H7 (cell line): ENCODE measurements at regions not wholly inside any gene's neighbourhood (a gene's known extent, or its start where the extent isn't known, plus 50 kb on each side); places are given as distances from the start of the nearest gene placed in this dataset.

Experiments used
- DNase-seq: peaks from one replicate; pipeline ENCODE4 v3.0.0; 2012
- H3K27me3 ChIP-seq: 2 replicates; pipeline ENCODE4 v1.6.0; 2011; ENCODE audit warnings: mild to moderate bottlenecking, low read length; ENCODE audit not compliant: control insufficient read depth, insufficient read depth
- H3K36me3 ChIP-seq: replicated peaks from 2 replicates; pipeline ENCODE4 v1.5.1; 2011; ENCODE audit warnings: low read length; ENCODE audit not compliant: control insufficient read depth, insufficient read depth
- H3K4me3 ChIP-seq: 2 replicates; pipeline ENCODE4 v1.5.1; 2011; ENCODE audit warnings: low read depth, mild to moderate bottlenecking, control low read depth, low read length, moderate library complexity; ENCODE audit not compliant: insufficient read depth

DNA sequence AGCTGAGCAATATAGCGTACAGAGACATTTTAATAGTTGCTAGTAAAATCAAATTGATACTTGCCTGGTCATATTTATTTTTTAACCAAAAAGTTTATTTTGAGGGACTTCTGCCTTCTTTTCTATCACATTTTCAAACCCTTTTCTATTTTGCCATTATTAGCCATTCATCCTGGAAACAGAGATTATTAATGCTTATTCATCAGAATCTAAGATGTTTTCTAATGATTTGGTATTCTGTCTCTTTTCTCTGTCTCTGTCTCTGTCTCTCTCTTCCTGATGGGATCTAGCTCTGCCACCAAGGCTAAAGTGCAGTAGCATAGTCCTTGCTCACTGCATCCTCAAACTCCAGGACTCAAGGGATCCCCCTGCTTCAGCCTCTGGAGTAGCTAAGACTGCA, 871.3 kb upstream of the CDH8 start:
- DNase-seq = no peak
- Histone ChIP-seq H3K27me3 (no peaks in the 10 kb centered on the region), H3K4me3 (no peak overlapping the region), H3K36me3 (no peaks in the 10 kb centered on the region)

DNA sequence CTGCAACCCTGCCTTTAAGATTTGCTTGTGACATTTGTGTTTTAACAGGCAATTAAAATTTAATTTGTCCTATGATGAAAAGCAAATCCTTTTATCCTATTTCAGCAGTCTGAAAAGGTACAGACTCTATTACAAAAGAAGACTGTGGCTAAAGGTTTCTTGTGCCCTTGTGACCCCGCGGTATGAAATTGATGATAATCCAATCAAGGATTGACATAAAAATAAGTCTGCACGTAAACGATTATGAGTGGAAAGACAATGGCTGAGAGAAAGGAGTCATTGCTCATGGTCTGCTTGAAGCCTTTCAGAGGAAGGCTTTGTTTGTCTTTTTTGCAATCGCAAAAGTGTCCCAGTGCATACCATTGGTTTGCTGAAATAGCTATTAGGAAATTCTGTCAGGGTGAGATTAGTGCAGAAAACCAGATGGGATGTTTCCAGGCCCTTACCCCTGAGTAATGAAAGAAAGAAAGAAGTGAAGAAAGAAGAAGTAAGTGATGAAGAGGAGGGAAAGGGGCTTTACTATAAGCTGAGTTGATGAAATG, 867.8 kb upstream of the CDH8 start:
- Histone ChIP-seq H3K4me3 (no peak overlapping the region), H3K36me3 (no peaks in the 10 kb centered on the region), H3K27me3 (no peaks in the 10 kb centered on the region)
- no peak for DNase-seq

DNA sequence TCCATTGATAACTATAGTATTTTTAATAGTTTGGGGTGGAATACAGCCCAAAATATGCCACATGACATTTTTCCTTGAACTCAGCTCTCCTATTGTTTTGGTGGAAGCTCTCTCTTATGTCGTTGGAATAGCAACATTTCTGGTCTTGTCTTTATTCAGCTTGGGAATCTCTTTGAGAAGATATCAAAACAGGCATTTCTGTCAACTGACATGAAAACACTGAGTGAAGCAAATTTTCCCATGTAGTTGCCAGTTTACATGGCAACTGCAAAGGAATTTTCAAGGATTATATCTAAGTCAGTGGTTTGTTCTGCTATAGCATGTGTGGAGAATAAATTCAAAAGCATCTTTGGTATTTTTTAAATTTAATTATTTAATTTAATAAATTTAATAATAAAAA, 863.5 kb upstream of the CDH8 start:
- no peak overlapping the region for H3K4me3 ChIP-seq
- DNase-seq = no peak

DNA sequence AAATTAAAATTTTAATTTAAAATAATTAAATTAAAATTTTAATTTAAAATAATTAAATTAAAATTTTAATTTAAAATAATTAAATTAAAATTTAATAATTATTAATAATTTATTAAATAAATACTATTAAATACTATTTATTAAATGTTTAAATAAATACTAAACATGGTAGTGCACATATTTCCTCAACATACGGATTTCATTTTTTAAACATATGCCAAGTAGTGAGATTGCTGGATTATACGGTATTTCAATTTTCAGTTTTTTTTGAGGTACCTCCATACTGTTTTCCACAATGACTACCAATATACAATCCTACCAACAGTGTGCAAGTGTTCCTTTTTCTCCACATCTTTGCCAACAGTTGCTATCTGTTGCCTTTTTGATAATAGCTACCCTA, 852.9 kb upstream of the CDH8 start:
- DNase-seq = no peak
- Histone ChIP-seq H3K4me3 (no peak overlapping the region), H3K27me3 (no peaks in the 10 kb centered on the region), H3K36me3 (no peaks in the 10 kb centered on the region)

More for the DNA sequence above, 863.5 kb upstream of the CDH8 start:
- Histone ChIP-seq H3K36me3 (no peaks in the 10 kb centered on the region), H3K27me3 (no peaks in the 10 kb centered on the region)

DNA sequence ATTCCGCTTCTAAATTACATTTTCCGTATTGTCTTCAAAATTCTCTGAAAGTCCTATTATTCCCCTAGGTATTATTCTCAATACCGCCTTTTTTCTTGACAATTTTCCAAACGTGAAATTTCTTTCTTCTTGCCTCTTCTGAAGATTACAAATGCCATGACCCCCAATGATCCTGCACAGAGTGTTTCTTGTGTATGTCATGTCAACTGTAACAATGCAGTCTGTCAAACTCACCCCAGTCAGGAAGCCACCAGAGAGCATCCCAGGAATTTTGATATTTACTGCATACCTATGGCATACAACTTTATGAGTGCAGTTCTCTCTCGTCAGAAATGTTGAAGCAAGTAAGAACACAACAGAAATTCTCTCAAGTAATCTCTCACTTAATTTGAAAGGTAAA, 847.3 kb upstream of the CDH8 start:
- H3K4me3 ChIP-seq = no peak overlapping the region
- H3K27me3 ChIP-seq = no peaks in the 10 kb centered on the region
- no peak for DNase-seq
- H3K36me3 ChIP-seq = no peaks in the 10 kb centered on the region

DNA sequence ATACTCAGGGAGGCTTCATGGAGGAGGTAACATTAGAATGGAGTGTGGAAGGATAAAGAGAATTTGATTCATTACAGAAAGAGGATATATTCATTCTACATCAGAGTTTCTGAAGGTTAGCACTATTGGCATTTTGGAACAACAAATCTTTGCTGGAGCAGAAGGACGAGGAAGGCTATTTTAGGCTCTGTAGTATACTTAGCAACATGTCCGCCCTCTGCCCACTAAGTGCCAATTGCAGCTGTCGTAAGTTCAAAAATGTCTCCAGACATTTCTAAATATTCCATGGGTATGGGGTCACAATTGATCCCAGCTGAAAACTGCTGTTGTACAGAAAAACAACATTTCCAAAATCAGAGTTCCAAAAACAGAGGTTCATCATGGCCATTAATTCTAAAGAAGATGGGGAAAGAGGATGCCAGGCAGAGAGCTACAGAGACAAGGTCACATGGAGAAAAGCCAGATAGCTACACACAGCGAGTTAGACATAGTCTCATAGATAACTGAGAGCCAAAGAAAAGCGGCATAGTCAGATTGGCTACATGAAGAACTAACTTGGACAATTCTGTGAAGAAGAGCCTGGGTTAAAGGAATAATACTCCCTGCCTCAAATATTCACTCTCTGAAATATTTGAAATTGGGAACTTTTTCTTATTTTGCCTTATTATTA, 846.4 kb upstream of the CDH8 start:
- Histone ChIP-seq H3K36me3 (no peaks in the 10 kb centered on the region), H3K4me3 (no peak overlapping the region), H3K27me3 (no peaks in the 10 kb centered on the region)
- no peak for DNase-seq

- H3K27me3 ChIP-seq = no peaks in the 10 kb centered on the region
- DNase-seq = no peak
- no peak overlapping the region for H3K4me3 ChIP-seq
- no peaks in the 10 kb centered on the region for H3K36me3 ChIP-seq
These were observed 839.9 kb upstream of the CDH8 start for GRCh38 chr16:62876133-62876532.

- H3K36me3 ChIP-seq = no peaks in the 10 kb centered on the region
These were observed 836.1 kb upstream of the CDH8 start for GRCh38 chr16:62872339-62872738.

DNA sequence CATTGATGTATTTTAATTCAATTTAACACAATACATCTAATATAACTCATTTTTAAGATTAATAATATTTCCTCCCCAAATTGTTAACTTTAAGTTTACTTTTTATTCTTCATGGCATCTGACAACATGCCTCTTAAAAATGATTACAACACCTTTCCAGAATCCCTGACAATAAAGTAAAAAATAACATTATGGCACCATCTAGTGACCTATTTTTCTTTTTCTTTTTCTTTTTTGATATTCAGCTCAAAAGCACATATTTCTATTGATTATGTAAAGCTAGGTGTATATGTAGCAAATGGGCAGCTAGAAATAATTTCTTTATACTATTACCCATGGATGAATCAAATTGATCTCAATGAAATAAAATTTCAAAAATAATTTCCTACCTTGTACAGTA, 834.3 kb upstream of the CDH8 start:
- DNase-seq = no peak

More at GRCh38 chr16:62872339-62872738, 836.1 kb upstream of the CDH8 start:
- H3K27me3 ChIP-seq = no peaks in the 10 kb centered on the region
- H3K4me3 ChIP-seq = no peak overlapping the region
- no peak for DNase-seq

DNA sequence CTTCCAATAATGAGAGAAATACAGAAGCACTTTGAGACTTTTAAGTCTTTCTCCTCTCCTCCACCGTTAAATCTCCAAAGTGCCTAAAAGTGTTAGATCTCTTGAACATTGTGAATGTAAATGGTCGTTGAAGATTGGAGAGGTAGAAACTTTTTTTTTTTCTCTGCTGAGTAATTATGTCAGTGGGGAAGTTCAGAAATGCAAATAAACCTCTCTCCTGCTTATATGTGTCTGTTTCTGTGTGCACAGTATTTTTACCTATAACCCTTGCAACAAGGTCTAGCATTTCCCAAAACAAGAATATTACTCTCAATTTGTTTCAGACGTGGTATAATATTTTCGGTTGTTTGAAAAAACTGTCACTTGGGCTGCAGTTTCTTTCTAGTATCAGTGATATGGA, 833.6 kb upstream of the CDH8 start:
- no peaks in the 10 kb centered on the region for H3K27me3 ChIP-seq
- no peaks in the 10 kb centered on the region for H3K36me3 ChIP-seq
- no peak overlapping the region for H3K4me3 ChIP-seq
- no peak for DNase-seq

More for the DNA sequence above, 834.3 kb upstream of the CDH8 start:
- H3K4me3 ChIP-seq = no peak overlapping the region
- H3K36me3 ChIP-seq = no peaks in the 10 kb centered on the region
- H3K27me3 ChIP-seq = no peaks in the 10 kb centered on the region

- no peaks in the 10 kb centered on the region for H3K36me3 ChIP-seq
- DNase-seq = no peak
- no peaks in the 10 kb centered on the region for H3K27me3 ChIP-seq
- H3K4me3 ChIP-seq = no peak overlapping the region
These were observed 826.9 kb upstream of the CDH8 start for GRCh38 chr16:62863139-62863538.

DNA sequence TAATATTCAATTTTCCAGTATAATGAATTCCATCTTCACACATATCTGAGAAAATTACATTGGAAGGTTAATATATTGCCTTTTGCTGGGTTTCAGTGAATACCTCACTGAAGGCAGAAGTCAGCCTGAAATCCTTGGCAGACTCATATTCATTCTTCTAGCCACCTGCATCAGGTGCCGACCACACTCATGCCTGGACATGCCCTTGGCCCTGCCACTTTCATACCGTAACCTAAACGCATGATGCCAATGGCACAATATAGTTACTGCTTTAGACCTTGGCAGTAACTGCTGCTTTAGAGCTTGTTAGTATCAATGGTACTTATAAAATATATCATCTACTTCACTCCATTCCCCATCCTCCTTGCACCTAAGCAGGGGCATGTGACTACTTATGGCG, 817.6 kb upstream of the CDH8 start:
- H3K27me3 ChIP-seq = no peaks in the 10 kb centered on the region
- no peak overlapping the region for H3K4me3 ChIP-seq
- DNase-seq = no peak
- no peaks in the 10 kb centered on the region for H3K36me3 ChIP-seq

- Histone ChIP-seq H3K4me3 (no peak overlapping the region), H3K36me3 (no peaks in the 10 kb centered on the region), H3K27me3 (no peaks in the 10 kb centered on the region)
- DNase-seq = no peak
These were observed 810.3 kb upstream of the CDH8 start for GRCh38 chr16:62846399-62847057.

- Histone ChIP-seq H3K36me3 (no peaks in the 10 kb centered on the region), H3K27me3 (no peaks in the 10 kb centered on the region), H3K4me3 (no peak overlapping the region)
- DNase-seq = no peak
These were observed 796.0 kb upstream of the CDH8 start for GRCh38 chr16:62832214-62832613.

DNA sequence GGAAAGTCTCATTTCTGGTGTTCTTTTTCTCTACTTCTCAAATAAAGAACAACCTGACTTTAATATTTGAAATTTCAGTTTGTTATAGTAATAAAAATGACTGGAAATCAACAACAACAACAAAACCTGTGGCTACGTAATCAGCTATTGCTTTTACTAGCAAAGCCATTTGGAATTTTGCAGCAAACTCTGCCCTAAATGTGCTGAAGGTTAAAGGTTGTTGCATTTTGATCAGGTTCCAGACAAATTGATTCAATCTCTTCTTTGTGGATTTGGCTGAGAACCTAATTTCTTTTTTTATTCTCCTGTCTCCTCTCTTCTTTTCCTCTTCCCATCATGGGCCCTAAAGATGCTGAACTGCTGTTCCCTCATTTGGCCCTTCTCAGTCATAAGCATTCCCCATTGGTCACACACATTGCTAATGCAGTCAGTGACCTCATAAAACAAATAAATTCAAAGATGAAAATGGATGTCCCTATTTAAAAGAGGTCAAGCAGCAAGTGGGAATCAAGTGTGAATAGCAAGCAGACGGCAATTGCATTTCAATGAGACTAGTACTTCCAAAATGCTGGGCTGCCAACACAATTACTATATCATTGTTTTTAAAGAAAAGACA, 795.1 kb upstream of the CDH8 start:
- Histone ChIP-seq H3K4me3 (no peak overlapping the region), H3K27me3 (no peaks in the 10 kb centered on the region), H3K36me3 (no peaks in the 10 kb centered on the region)
- DNase-seq = no peak
